GM21529 (cell line): ENCODE measurements at regions not wholly inside any gene's neighbourhood (a gene's known extent, or its start where the extent isn't known, plus 50 kb on each side); places are given as distances from the start of the nearest gene placed in this dataset.
"Not testable (repeated sequence)": the region's sequence is repeated elsewhere in the genome, so short reads cannot be mapped to it uniquely, and the experiment has no call there.

Experiments
- ATAC-seq: cut with Tn5 transposase; IDR thresholded peaks from one replicate; pipeline ENCODE4 v1.9.1; 2021; ENCODE audit not compliant: unreplicated experiment

GRCh38 chrX:906586-906985 lies 276.0 kb downstream of the SHOX start:
- no peak for ATAC-seq

DNA sequence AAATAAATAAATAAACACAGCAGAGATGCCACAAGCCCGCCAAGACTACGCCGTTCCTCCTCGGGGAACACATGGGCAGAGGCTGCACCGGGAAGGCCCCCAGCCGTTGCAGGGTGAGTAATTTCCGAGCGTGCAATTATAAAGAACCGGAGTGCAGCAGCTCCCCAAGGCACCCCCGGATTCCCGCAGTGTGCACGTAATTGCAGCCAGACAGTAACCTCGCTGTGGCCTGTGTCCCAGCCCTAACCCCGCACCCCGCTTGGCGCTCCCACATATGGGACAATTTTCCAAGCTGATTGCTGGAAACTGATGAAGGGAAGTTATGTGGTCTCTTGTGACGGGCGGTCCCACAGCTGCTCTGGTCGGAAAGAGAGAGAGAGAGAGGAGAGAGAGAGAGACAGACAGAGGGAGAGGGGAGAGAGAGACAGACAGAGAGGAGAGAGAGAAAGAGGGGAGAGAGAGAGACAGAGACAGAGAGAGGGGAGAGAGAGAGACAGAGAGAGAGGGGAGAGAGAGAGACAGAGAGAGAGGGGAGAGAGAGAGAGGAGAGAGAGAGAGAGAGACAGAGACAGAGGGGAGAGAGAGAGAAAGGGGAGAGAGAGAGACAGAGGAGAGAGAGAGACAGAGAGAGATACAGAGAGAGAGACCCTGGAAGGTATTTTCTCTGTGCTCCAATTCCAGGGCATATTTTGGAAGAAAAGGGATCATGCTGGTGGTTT lies 275.4 kb downstream of the SHOX start:
- no peak for ATAC-seq

GRCh38 chrX:903116-903515 lies 272.5 kb downstream of the SHOX start:
- ATAC-seq = no peak

- no peak for ATAC-seq
Observed at GRCh38 chrX:896256-896655, 265.7 kb downstream of the SHOX start.

GRCh38 chrX:889966-890651 lies 259.5 kb downstream of the SHOX start:
- ATAC-seq = no peak

- not testable (repeated sequence) for ATAC-seq
Observed at GRCh38 chrX:887724-888123, 257.1 kb downstream of the SHOX start.

DNA sequence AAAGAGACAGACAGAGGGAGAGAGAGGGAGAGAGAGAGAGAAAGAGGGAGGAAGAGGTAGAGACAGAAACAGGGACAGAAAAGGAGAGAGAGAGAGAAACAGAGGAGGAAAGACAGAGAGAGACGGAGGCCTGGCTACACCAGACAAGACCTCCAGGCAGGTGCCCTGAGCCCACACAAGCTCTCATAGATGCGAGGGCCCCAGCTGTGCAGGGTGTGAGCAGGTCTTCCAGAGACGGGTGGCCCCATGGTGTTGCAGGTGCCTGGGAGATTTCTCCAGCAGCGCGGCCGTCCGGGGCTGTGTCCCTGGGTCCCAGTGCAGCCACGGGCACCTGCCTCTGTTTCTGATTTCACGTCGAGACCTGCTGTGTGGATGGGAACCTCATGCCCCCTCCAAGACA lies 253.0 kb downstream of the SHOX start:
- no peak for ATAC-seq

DNA sequence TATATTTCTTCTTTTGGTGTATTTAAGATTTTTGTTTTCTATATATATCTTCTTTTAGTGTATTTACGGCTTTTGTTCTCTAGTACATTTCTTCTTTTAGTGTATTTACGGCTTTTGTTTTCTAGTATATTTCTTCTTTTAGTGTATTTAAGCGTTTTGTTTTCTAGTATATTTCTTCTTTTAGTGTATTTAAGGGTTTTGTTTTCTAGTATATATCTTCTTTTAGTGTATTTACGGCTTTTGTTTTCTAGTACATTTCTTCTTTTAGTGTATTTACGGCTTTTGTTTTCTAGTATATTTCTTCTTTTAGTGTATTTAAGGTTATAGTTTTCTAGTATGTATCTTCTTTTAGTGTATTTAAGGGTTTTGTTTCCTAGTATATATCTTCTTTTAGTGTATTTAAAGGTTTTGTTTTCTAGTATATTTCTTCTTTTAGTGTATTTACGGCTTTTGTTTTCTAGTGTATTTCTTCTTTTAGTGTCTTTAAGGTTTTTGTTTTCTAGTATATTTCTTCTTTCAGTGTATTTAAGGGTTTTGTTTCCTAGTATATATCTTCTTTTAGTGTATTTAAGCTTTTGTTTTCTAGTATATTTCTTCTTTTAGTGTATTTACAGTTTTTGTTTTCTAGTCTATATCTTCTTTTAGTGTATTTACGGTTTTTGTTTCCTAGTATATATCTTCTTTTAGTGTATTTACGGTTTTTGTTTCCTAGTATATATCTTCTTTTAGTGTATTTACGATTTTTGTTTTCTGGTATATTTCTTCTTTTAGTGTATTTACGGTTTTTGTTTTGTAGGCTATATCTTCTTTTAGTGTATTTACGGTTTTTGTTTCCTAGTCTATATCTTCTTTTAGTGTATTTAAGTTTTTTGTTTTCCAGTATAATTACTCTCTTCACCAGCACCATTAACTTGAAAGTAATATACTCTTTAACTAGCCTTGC lies 249.4 kb downstream of the SHOX start:
- ATAC-seq = not testable (repeated sequence)

DNA sequence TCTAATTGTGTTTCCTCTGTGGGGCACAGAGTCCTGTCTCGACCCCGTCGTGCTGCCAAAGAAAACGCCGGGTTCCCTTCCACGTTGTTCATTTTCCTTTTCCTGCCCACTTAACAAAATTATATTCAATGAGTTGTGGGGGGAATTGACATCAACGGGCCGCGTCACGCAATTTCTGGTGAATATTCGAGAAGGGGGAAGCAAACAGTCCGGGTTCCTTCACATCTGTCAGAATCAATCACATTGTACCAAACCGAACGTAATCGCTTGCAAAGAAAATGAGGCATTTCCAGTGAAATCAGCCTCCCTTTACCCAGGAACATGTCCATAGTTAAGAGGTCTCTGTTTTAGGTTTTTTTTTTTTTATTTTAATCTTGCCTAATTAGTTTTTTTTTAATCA lies 243.5 kb downstream of the SHOX start:
- no peak for ATAC-seq

DNA sequence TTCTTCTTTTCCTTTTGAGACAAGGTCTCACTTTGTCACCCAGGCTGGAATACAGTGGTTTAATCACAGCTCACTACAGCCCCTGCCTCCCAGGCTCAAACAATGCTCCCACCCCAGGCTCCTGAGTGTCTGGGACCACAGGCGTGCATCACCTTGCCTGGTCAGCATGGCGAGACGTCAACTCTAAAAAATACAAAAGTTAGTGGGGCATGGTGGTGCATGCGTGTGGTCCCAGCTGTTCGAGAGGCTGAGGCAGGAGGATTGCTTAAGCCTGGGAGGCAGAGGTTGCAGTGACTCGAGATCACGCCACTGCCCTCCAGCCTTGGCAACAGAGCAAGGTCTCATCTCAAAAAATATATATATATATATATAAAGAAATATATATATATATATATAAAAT lies 242.4 kb downstream of the SHOX start:
- no peak for ATAC-seq

DNA sequence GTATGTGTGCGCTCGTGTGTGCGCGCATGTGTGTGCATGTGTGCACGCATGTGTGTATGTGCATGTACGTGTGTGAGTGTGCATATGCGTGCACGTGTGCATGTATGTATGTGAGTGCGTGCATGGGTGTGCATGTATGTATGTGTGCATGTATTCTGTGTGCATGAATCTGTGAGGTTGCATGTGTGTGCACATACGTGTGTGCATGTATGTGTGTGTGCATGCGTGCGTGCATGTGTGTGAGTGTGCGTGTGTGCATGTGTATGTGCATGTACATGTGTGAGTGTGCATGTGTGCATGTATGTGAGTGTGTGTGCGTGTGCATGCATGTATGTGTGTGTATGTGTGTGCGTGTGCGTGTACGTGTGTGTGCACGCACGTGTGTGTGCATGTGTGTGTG lies 241.5 kb downstream of the SHOX start:
- no peak for ATAC-seq

DNA sequence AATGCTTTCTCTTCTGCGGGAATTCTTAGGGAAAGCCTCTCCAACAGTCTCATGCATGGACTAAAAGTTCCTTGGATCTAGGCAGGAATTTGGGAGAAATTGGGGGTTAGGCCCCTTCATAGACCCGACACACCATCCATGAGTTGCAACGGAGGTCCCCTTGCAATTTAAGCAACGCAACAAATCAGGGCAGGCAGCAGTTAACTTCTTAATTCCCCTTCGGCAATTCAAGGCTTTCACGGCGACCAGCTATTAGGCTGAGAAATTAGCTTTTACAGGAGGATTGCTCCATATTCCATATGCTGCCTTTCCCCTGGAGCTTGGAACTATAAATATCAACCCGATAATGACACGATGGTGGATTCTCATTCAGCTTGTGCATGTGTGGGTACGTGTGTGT lies 241.0 kb downstream of the SHOX start:
- ATAC-seq = no peak

GRCh38 chrX:867966-868647 lies 237.5 kb downstream of the SHOX start:
- ATAC-seq = no peak

- ATAC-seq = no peak
Observed at GRCh38 chrX:867502-867901, 236.9 kb downstream of the SHOX start.

- ATAC-seq = no peak
Observed at GRCh38 chrX:866441-866990, 235.9 kb downstream of the SHOX start.

DNA sequence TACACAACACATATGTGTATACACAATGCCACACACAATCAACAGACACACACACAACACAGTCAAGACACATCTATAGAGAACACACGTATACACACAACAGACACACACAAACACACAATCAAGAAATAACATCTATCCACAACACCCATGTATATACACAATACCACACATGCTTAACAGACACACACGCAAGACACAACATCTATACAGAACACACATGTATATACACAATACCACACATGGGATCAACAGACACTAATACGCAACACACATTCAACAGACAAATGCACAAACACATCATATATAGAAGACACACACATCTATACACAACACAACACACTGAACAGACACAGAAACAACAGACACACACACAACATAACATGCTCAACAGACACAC lies 234.8 kb downstream of the SHOX start:
- ATAC-seq = no peak

GRCh38 chrX:861921-862320 lies 231.3 kb downstream of the SHOX start:
- no peak for ATAC-seq

DNA sequence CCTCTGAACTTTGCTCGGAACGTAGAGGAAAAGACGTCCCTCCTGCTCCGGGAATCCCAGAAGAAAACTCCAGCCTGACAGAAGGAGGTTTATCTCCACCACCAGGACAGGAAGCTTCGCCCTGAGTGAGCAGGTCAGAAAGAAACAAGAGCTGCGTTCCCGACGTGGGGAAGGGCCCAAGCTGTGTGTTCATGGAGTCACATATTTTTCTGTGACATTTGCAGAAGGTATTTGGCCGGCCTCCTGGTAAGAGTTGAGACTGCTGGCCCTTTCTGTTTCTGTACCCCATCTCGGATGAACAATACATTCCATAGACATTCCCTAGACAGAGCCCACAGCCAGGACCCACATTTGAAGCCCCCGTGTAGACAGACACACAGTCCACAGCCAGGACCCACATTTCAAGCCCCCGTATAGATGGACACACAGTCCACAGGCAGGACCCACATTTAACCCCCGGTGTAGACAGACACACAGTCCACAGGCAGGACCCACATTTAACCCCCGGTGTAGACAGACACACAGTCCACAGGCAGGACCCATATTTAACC lies 230.8 kb downstream of the SHOX start:
- ATAC-seq = no peak

DNA sequence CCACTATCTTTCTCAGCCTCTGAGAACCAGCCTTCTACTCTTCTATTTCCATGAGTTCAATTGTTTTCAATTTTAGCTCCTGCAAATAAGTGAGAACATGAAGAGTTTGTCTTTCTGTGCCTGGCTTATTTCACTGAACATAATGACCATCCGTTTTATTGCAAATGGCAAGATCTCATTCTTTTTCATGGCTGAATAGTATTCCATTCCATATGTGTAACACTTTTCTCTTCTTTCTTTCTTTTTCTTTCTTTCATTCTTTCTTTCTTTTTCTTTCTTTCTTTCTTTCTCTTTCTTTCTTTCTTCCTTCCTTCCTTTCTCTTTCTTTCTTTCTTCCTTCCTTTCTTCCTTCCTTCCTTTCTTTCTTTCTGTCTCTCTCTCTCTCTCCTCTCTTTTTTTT lies 228.7 kb downstream of the SHOX start:
- ATAC-seq = no peak

DNA sequence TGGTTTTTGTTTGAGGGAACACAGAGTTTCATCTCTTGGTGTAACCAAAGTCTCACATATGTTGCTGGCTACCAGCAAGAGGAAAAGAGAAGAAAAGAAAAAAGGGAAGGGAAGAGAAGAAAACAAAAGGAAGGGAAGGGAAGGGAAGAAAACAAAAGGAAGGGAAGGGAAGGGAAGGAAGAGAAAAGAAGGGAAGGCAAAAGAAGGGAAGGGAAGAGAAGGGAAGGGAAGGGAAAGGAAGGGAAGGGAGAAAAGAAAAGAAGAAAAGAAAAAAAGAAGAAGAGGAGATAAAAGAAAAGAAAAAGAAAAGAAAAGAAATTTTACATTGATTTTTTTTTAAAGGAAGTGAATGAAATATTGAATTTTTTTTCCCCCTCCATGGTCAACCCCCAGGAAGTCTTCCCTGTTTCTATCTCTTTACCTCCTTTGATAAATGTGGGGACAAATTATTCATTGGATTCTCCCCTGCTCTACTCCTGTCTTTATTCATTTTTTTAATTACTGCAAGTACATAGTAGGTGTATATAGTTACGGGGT lies 228.0 kb downstream of the SHOX start:
- no peak for ATAC-seq
